Left ventricle myocardium inferior (tissue), 1 donor: ENCODE measurements at regions not wholly inside any gene's neighbourhood (a gene's known extent, or its start where the extent isn't known, plus 50 kb on each side); places are given as distances from the start of the nearest gene placed in this dataset.

Experiments used
- DNase-seq: peaks from one replicate; pipeline ENCODE4 v3.0.0-alpha.2; 2020
- H3K27ac ChIP-seq: fragments of 200-600 bp; replicated peaks from 2 replicates; pipeline ENCODE4 v1.8.0; 2021
- H3K27me3 ChIP-seq: fragments of 200-600 bp; 2 replicates; pipeline ENCODE4 v1.8.0; 2021; ENCODE audit warnings: low read depth
- H3K36me3 ChIP-seq: fragments of 200-600 bp; 2 replicates; pipeline ENCODE4 v1.8.0; 2021
- H3K4me1 ChIP-seq: fragments of 200-600 bp; 2 replicates; pipeline ENCODE4 v1.8.0; 2021
- H3K4me3 ChIP-seq: fragments of 200-600 bp; 2 replicates; pipeline ENCODE4 v1.8.0; 2021; ENCODE audit warnings: mild to moderate bottlenecking, moderate library complexity
- H3K9me3 ChIP-seq: fragments of 200-600 bp; replicated peaks from 2 replicates; pipeline ENCODE4 v1.8.0; 2021
- CTCF ChIP-seq: fragments of 200-600 bp; IDR thresholded peaks from 2 replicates; pipeline ENCODE4 v1.8.0; 2021; ENCODE audit warnings: antibody characterized with exemption, mild to moderate bottlenecking, borderline replicate concordance
- intact Hi-C: fragments of 100-400 bp; cut with micrococcal nuclease; formaldehyde crosslinking; loops from one replicate; pipeline ENCODE4 v1.11.0; 2022
- donor health status: DM: no; HTN: yes; CAD: no; lungs with severe emphysema.

- no peak for DNase-seq
- intact Hi-C loops, result no loop called here
- Histone ChIP-seq H3K27me3 (no peaks in the 10 kb centered on the region), H3K4me3 (no peak overlapping the region), H3K27ac (no peak overlapping the region), H3K9me3 (no peaks in the 10 kb centered on the region), H3K4me1 (no peaks in the 10 kb centered on the region), H3K36me3 (no peaks in the 10 kb centered on the region)
- no peak for TF ChIP-seq CTCF
Observed at GRCh38 chr11:80355251-80355650, 914.4 kb upstream of the TENM4 start.

- Histone ChIP-seq H3K9me3 (no peaks in the 10 kb centered on the region), H3K4me1 (no peaks in the 10 kb centered on the region), H3K4me3 (no peak overlapping the region), H3K27ac (no peak overlapping the region), H3K36me3 (no peaks in the 10 kb centered on the region), H3K27me3 (no peaks in the 10 kb centered on the region)
- TF ChIP-seq CTCF, result no peak
- intact Hi-C loops, result no loop called here
- no peak for DNase-seq
Observed at GRCh38 chr11:80350541-80350940, 909.7 kb upstream of the TENM4 start.

- Histone ChIP-seq H3K27me3 (no peaks in the 10 kb centered on the region), H3K27ac (no peak overlapping the region), H3K36me3 (no peaks in the 10 kb centered on the region), H3K4me1 (no peaks in the 10 kb centered on the region), H3K9me3 (no peaks in the 10 kb centered on the region), H3K4me3 (no peak overlapping the region)
- intact Hi-C loops, result no loop called here
- DNase-seq, result no peak
- no peak for TF ChIP-seq CTCF
Observed at GRCh38 chr11:80349997-80350396, 909.2 kb upstream of the TENM4 start.

GRCh38 chr11:80346353-80347059 lies 905.7 kb upstream of the TENM4 start:
- no peaks in the 10 kb centered on the region for H3K36me3 ChIP-seq
- no peaks in the 10 kb centered on the region for H3K9me3 ChIP-seq
- no peak overlapping the region for H3K4me3 ChIP-seq
- H3K27me3 ChIP-seq, result no peaks in the 10 kb centered on the region
- H3K4me1 ChIP-seq, result no peaks in the 10 kb centered on the region
- no peak for TF ChIP-seq CTCF
- intact Hi-C loops, result no loop called here
- no peak for DNase-seq
- H3K27ac ChIP-seq, result no peak overlapping the region

- no peaks in the 10 kb centered on the region for H3K27me3 ChIP-seq
- no peak overlapping the region for H3K4me3 ChIP-seq
- H3K27ac ChIP-seq, result no peak overlapping the region
- DNase-seq, result no peak
- no peak for TF ChIP-seq CTCF
- no peaks in the 10 kb centered on the region for H3K9me3 ChIP-seq
- intact Hi-C loops, result no loop called here
- H3K36me3 ChIP-seq, result no peaks in the 10 kb centered on the region
- H3K4me1 ChIP-seq, result no peaks in the 10 kb centered on the region
Observed at GRCh38 chr11:80343436-80343835, 902.6 kb upstream of the TENM4 start.
